Colonic mucosa (tissue), 4 donors: ENCODE measurements at regions not wholly inside any gene's neighbourhood (a gene's known extent, or its start where the extent isn't known, plus 50 kb on each side); places are given as distances from the start of the nearest gene placed in this dataset.

Experiments
- DNase-seq: peaks from one replicate; pipeline ENCODE4 v3.0.0-alpha.2; 2020
- H3K27ac ChIP-seq: fragments of 200-600 bp; one replicate; pipeline ENCODE4 v1.8.0; 2021
- H3K27me3 ChIP-seq: fragments of 200-600 bp; one replicate; pipeline ENCODE4 v1.8.0; 2021
- H3K36me3 ChIP-seq: fragments of 200-600 bp; one replicate; pipeline ENCODE4 v1.8.0; 2021
- H3K4me1 ChIP-seq: fragments of 200-600 bp; one replicate; pipeline ENCODE4 v1.8.0; 2021; ENCODE audit warnings: mild to moderate bottlenecking
- H3K4me3 ChIP-seq: fragments of 200-600 bp; one replicate; pipeline ENCODE4 v1.8.0; 2021
- H3K9ac ChIP-seq, 2 donors: one replicate each; pipeline ENCODE4 v1.7.0; 2013; ENCODE audit warnings: control low read depth in 2 of 2, low read depth in 2 of 2, low read length in 2 of 2
- H3K9me3 ChIP-seq: fragments of 200-600 bp; one replicate; pipeline ENCODE4 v1.8.0; 2021
- intact Hi-C: fragments of 100-400 bp; cut with DNase I; formaldehyde crosslinking; loops from one replicate; pipeline ENCODE4 v1.14.1; 2022
- TF ChIP-seq, protein P1 (sequence below): fragments of 200-600 bp; IDR thresholded peaks from one replicate; pipeline ENCODE4 v1.8.0; 2022; ENCODE audit warnings: antibody characterized with exemption, mild to moderate bottlenecking
- donor health status: healthy.
- donor health status: DM: no; HTN: no; CAD: no.
- donor health status: DM: no; HTN: no; CAD: no.

DNA sequence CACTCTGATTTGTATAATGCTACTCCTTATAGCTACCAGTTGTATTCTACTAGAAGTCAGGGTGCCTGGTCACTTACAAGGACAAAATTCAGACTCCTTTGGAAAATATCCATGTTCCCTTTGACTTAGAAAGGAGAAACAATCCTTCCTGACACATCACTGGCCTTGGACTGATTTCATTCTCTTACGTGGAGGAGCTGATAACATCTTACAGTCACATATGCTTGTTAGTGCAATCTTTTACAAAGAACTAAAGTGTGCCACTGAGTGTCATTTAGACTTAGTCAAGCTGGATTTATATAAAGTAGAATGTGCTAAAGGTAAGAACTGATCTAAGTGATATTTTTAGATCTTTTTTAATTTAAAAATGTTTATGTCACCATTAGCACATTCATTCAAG is 131.0 kb upstream of the TMTC2 start:
- Histone ChIP-seq H3K27me3 (no peaks in the 10 kb centered on the region), H3K9me3 (no peaks in the 10 kb centered on the region), H3K4me3 (no peak overlapping the region), H3K9ac (no peak overlapping the region), H3K36me3 (no peaks in the 10 kb centered on the region), H3K27ac (no peak overlapping the region), H3K4me1 (no peaks in the 10 kb centered on the region)
- intact Hi-C loops, result no loop called here
- TF ChIP-seq, protein P1, sequence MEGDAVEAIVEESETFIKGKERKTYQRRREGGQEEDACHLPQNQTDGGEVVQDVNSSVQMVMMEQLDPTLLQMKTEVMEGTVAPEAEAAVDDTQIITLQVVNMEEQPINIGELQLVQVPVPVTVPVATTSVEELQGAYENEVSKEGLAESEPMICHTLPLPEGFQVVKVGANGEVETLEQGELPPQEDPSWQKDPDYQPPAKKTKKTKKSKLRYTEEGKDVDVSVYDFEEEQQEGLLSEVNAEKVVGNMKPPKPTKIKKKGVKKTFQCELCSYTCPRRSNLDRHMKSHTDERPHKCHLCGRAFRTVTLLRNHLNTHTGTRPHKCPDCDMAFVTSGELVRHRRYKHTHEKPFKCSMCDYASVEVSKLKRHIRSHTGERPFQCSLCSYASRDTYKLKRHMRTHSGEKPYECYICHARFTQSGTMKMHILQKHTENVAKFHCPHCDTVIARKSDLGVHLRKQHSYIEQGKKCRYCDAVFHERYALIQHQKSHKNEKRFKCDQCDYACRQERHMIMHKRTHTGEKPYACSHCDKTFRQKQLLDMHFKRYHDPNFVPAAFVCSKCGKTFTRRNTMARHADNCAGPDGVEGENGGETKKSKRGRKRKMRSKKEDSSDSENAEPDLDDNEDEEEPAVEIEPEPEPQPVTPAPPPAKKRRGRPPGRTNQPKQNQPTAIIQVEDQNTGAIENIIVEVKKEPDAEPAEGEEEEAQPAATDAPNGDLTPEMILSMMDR, result no peak
- no peak for DNase-seq

DNA sequence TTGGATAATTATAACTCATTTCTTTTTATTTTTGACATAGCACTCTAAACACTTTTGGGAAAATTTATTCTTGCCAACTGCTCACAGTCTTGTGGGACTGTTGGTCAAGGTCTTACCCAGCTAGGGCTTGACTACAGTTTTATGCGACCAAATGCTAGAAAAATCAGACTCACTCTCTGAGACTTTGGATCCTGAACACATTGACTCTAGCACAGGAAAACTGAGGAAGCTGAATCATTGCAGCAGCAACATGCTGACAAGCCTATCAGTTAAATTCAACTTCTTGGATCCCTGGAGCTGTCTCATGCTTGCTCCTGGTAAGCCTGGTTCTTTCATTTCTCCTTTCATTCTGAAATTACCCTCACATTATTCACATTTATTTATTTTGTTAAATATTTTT is 120.7 kb upstream of the TMTC2 start:
- TF ChIP-seq, protein P1, result no peak
- no peaks in the 10 kb centered on the region for H3K27me3 ChIP-seq
- no peaks in the 10 kb centered on the region for H3K36me3 ChIP-seq
- no peaks in the 10 kb centered on the region for H3K4me1 ChIP-seq
- no peak overlapping the region for H3K4me3 ChIP-seq
- H3K27ac ChIP-seq, result no peak overlapping the region
- no peaks in the 10 kb centered on the region for H3K9me3 ChIP-seq
- no peak overlapping the region for H3K9ac ChIP-seq
- no peak for DNase-seq
- intact Hi-C loops, result no loop called here

DNA sequence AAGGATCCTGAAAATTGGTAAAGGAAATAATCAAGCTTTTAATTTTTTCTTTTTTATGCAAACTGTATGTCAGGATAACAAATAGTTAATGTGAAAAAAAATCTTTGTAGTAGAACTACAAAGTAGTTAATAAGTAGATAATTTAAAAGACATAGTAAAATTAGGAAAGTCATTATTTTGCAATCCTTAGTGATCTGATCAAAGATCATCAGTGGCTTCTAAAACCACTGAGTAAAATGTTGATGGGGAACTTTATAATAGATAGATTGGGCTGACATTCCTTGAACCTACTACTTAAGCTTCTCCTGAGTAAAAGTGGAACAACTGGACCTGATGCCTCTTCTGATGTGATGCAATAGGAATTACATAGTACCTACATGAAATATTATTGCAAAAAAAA is 119.0 kb upstream of the TMTC2 start:
- no peak for DNase-seq
- H3K27me3 ChIP-seq, result no peaks in the 10 kb centered on the region
- H3K9ac ChIP-seq, result no peak overlapping the region
- H3K9me3 ChIP-seq, result no peaks in the 10 kb centered on the region
- TF ChIP-seq, protein P1, result no peak
- intact Hi-C loops, result no loop called here
- no peaks in the 10 kb centered on the region for H3K4me1 ChIP-seq
- no peak overlapping the region for H3K4me3 ChIP-seq
- H3K36me3 ChIP-seq, result no peaks in the 10 kb centered on the region
- H3K27ac ChIP-seq, result no peak overlapping the region

DNA sequence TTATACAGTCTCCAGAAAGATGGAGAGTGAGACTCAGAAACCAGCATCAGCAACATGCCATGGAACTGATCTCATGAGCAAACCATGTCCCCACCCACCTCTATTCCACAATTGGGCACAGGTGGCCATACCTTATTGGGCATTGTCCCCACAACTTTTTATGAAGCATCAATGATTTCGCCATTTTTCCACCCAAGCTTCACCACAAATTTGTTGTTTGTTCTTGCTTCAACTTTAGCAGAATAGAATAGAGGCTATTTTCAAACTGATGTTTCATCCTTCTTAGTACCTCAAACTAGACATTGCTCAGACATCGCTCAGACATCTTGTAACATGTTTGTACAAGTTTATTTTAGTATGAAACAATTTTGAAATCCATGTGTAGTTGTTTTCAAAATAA is 112.5 kb upstream of the TMTC2 start:
- Histone ChIP-seq H3K36me3 (no peaks in the 10 kb centered on the region), H3K9me3 (no peaks in the 10 kb centered on the region), H3K4me1 (no peaks in the 10 kb centered on the region), H3K4me3 (no peak overlapping the region), H3K27me3 (no peaks in the 10 kb centered on the region), H3K27ac (no peak overlapping the region), H3K9ac (no peak overlapping the region)
- intact Hi-C loops, result no loop called here
- TF ChIP-seq, protein P1, result no peak
- DNase-seq, result no peak

DNA sequence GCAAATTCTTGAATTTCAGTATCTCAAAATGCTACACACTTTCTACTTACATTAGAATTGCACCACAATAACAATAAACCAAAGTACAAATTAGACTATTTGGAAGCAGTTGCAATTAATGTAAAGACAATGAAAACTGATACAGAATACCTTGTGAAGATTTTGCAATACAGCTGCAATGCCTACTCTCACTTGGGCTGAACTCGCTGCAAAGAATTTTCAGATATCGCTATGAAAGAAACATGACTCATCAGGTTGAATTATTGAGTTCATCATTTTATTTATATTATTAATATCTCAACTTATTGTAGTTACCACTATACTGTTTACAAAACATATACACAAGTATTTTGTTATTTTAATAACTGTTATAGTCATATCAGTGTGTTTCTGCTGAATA is 108.0 kb upstream of the TMTC2 start:
- H3K36me3 ChIP-seq, result no peaks in the 10 kb centered on the region
- no peak overlapping the region for H3K9ac ChIP-seq
- intact Hi-C loops, result no loop called here
- no peak overlapping the region for H3K27ac ChIP-seq
- no peaks in the 10 kb centered on the region for H3K4me1 ChIP-seq
- DNase-seq, result no peak
- H3K4me3 ChIP-seq, result no peak overlapping the region
- TF ChIP-seq, protein P1, result no peak
- H3K27me3 ChIP-seq, result no peaks in the 10 kb centered on the region
- H3K9me3 ChIP-seq, result no peaks in the 10 kb centered on the region

DNA sequence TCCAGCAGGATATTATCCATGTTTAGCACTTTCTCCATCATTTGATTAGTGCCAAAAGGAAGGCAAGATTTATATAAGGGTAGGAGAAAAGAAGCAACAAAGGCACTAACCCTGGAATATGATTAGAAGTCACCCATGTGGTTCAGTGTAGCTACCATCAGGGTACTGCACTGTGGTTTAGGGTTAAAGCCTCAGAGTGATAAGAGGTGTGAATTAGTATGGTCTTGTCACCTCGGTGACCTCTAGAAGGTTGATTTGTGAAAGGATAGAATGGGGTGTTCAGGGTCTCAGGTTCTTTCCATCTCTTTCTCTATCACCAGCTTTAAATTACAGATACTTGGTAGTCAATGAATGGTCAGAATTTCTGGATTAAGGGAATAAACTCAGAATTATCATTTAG is 103.0 kb upstream of the TMTC2 start:
- H3K4me3 ChIP-seq, result no peak overlapping the region
- no peaks in the 10 kb centered on the region for H3K4me1 ChIP-seq
- H3K9ac ChIP-seq, result no peak overlapping the region
- no peak overlapping the region for H3K27ac ChIP-seq
- no peaks in the 10 kb centered on the region for H3K36me3 ChIP-seq
- intact Hi-C loops, result no loop called here
- TF ChIP-seq, protein P1, result no peak
- no peaks in the 10 kb centered on the region for H3K9me3 ChIP-seq
- H3K27me3 ChIP-seq, result no peaks in the 10 kb centered on the region
- no peak for DNase-seq
